ENCODE measurements at regions not wholly inside any gene's neighbourhood (a gene's known extent, or its start where the extent isn't known, plus 50 kb on each side); places are given as distances from the start of the nearest gene placed in this dataset.

DNA sequence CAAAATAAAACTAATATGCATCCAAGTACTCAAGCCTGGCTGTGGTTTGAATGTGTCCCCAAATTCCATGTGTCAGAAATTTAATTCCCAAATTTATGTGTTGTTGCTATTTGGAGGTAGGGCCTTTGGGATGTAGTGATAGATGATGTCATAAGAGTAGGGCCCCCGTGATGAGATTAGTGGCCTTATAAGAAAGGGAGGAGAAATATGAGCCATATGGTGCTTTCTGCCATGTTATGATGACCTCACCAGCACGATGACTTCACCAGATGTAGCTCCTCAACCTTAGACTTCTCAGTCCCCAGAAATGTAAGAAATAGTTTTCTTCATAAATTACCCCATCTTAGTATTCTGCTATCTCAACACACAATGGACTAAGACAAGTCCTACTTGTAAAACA is 2264.0 kb downstream of the ARAP2 start:
- TF ChIP-seq, protein P1, sequence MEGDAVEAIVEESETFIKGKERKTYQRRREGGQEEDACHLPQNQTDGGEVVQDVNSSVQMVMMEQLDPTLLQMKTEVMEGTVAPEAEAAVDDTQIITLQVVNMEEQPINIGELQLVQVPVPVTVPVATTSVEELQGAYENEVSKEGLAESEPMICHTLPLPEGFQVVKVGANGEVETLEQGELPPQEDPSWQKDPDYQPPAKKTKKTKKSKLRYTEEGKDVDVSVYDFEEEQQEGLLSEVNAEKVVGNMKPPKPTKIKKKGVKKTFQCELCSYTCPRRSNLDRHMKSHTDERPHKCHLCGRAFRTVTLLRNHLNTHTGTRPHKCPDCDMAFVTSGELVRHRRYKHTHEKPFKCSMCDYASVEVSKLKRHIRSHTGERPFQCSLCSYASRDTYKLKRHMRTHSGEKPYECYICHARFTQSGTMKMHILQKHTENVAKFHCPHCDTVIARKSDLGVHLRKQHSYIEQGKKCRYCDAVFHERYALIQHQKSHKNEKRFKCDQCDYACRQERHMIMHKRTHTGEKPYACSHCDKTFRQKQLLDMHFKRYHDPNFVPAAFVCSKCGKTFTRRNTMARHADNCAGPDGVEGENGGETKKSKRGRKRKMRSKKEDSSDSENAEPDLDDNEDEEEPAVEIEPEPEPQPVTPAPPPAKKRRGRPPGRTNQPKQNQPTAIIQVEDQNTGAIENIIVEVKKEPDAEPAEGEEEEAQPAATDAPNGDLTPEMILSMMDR (IDR thresholded peaks at IDR 0.05): no peak
- no peak for TF ChIP-seq POLR2A (IDR thresholded peaks at IDR 0.05)

All from right lobe of liver (tissue), 4 donors.